ENCODE measurements at regions not wholly inside any gene's neighbourhood (a gene's known extent, or its start where the extent isn't known, plus 50 kb on each side); places are given as distances from the start of the nearest gene placed in this dataset.

DNA sequence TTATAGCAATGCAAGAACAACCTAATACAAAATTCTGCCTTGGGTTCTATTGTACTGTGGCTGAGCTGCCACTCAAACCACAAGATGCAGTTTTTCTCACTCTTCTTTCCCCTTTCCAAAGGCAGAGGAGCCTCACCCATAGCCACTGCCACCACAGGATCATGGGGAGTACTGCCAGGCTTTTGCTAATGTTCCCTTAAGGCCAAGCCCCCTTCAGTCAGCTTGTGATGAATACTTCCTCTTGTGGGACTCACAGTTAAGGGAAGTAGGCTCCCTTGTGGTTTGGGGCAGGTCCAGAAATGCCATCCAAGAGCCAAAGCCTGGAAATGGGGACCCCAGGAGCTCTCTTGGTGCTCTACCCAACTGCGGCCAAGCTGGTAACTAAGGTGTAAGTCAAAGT lies 258.7 kb downstream of the SPATA31D1 start:
- no peak for TF ChIP-seq EP300 (IDR thresholded peaks at IDR 0.05)
- TF ChIP-seq, protein P1, sequence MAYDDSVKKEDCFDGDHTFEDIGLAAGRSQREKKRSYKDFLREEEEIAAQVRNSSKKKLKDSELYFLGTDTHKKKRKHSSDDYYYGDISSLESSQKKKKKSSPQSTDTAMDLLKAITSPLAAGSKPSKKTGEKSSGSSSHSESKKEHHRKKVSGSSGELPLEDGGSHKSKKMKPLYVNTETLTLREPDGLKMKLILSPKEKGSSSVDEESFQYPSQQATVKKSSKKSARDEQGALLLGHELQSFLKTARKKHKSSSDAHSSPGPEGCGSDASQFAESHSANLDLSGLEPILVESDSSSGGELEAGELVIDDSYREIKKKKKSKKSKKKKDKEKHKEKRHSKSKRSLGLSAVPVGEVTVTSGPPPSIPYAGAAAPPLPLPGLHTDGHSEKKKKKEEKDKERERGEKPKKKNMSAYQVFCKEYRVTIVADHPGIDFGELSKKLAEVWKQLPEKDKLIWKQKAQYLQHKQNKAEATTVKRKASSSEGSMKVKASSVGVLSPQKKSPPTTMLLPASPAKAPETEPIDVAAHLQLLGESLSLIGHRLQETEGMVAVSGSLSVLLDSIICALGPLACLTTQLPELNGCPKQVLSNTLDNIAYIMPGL (CRISPR knock-in tag; IDR thresholded peaks at IDR 0.05; ENCODE audit: borderline replicate concordance) = no peak
- TF ChIP-seq FOSL2 (IDR thresholded peaks at IDR 0.05) = no peak
- TF ChIP-seq FOSL2 (CRISPR knock-in tag; IDR thresholded peaks at IDR 0.05) = no peak
- TF ChIP-seq, protein P2, sequence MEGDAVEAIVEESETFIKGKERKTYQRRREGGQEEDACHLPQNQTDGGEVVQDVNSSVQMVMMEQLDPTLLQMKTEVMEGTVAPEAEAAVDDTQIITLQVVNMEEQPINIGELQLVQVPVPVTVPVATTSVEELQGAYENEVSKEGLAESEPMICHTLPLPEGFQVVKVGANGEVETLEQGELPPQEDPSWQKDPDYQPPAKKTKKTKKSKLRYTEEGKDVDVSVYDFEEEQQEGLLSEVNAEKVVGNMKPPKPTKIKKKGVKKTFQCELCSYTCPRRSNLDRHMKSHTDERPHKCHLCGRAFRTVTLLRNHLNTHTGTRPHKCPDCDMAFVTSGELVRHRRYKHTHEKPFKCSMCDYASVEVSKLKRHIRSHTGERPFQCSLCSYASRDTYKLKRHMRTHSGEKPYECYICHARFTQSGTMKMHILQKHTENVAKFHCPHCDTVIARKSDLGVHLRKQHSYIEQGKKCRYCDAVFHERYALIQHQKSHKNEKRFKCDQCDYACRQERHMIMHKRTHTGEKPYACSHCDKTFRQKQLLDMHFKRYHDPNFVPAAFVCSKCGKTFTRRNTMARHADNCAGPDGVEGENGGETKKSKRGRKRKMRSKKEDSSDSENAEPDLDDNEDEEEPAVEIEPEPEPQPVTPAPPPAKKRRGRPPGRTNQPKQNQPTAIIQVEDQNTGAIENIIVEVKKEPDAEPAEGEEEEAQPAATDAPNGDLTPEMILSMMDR (IDR thresholded peaks at IDR 0.05) = no peak
- no peak for TF ChIP-seq CHD4 (IDR thresholded peaks at IDR 0.05; ENCODE audit: borderline replicate concordance)
- no peak for TF ChIP-seq MYC (IDR thresholded peaks at IDR 0.05; ENCODE audit: borderline replicate concordance, low read length)
- TF ChIP-seq POLR2A (IDR thresholded peaks at IDR 0.05; ENCODE audit: low read length) = no peak
- TF ChIP-seq RCOR1 (IDR thresholded peaks at IDR 0.05; ENCODE audit: low read depth, low read length) = no peak
- TF ChIP-seq, protein P3, sequence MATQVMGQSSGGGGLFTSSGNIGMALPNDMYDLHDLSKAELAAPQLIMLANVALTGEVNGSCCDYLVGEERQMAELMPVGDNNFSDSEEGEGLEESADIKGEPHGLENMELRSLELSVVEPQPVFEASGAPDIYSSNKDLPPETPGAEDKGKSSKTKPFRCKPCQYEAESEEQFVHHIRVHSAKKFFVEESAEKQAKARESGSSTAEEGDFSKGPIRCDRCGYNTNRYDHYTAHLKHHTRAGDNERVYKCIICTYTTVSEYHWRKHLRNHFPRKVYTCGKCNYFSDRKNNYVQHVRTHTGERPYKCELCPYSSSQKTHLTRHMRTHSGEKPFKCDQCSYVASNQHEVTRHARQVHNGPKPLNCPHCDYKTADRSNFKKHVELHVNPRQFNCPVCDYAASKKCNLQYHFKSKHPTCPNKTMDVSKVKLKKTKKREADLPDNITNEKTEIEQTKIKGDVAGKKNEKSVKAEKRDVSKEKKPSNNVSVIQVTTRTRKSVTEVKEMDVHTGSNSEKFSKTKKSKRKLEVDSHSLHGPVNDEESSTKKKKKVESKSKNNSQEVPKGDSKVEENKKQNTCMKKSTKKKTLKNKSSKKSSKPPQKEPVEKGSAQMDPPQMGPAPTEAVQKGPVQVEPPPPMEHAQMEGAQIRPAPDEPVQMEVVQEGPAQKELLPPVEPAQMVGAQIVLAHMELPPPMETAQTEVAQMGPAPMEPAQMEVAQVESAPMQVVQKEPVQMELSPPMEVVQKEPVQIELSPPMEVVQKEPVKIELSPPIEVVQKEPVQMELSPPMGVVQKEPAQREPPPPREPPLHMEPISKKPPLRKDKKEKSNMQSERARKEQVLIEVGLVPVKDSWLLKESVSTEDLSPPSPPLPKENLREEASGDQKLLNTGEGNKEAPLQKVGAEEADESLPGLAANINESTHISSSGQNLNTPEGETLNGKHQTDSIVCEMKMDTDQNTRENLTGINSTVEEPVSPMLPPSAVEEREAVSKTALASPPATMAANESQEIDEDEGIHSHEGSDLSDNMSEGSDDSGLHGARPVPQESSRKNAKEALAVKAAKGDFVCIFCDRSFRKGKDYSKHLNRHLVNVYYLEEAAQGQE (IDR thresholded peaks at IDR 0.05) = no peak

Data from A549 (cell line).